Heart left ventricle (tissue), 16 donors: ENCODE measurements at regions not wholly inside any gene's neighbourhood (a gene's known extent, or its start where the extent isn't known, plus 50 kb on each side); places are given as distances from the start of the nearest gene placed in this dataset.

ENCODE experiments used
- ATAC-seq, 4 donors: fragments of 200-7000 bp; cut with Tn5 transposase; one replicate each; pipeline ENCODE4 v1.9.1; 2020 to 2022; ENCODE audit warnings: moderate library complexity in 4 of 4, mild to moderate bottlenecking in 3 of 4, moderate number of reproducible peaks in 1 of 4
- DNase-seq, 5 donors: peaks; one replicate each; pipeline ENCODE4 v3.0.0-alpha.2; 2020
- H3K27ac ChIP-seq, 12 donors: fragments of 200-600 bp; sonication (generic) in 4 of 12; one replicate each; pipeline versions ENCODE4 v1.5.0 to v1.8.0; 2016 to 2022; ENCODE audit warnings: mild to moderate bottlenecking in 2 of 12
- H3K27me3 ChIP-seq, 9 donors: fragments of 200-600 bp; sonication (generic) in 2 of 9; one replicate each; pipeline versions ENCODE4 v1.5.1 to v1.8.0; 2016 to 2022; ENCODE audit warnings: mild to moderate bottlenecking in 3 of 9
- H3K36me3 ChIP-seq, 9 donors: fragments of 200-600 bp; sonication (generic) in 2 of 9; one replicate each; pipeline versions ENCODE4 v1.5.0 to v1.8.0; 2018 to 2022; ENCODE audit warnings: mild to moderate bottlenecking in 2 of 9
- H3K4me1 ChIP-seq, 12 donors: fragments of 200-600 bp; sonication (generic) in 4 of 12; one replicate each; pipeline versions ENCODE4 v1.5.0 to v1.8.0; 2016 to 2022; ENCODE audit warnings: mild to moderate bottlenecking in 3 of 12
- H3K4me3 ChIP-seq, 12 donors: fragments of 200-600 bp; sonication (generic) in 4 of 12; one replicate each; pipeline versions ENCODE4 v1.5.0 to v1.8.0; 2017 to 2022; ENCODE audit warnings: mild to moderate bottlenecking in 9 of 12, moderate library complexity in 4 of 12
- H3K9me3 ChIP-seq, 12 donors: fragments of 200-600 bp; sonication (generic) in 4 of 12; one replicate each; pipeline versions ENCODE4 v1.5.0 to v1.8.0; 2016 to 2022; ENCODE audit warnings: mild to moderate bottlenecking in 1 of 12
- POLR2A ChIP-seq, 2 donors: fragments of 450-650 bp; IDR thresholded peaks; one replicate each; pipeline ENCODE4 v1.6.1; 2017; ENCODE audit warnings: antibody characterized with exemption in 2 of 2, mild to moderate bottlenecking in 2 of 2, moderate library complexity in 2 of 2
- WGBS, 4 donors: extraction: QIAGEN DNeasy Blood & Tissue Kit in 2 of 4; methylation state at CpG; one replicate each; pipeline versions ENCODE4 v1.1.5 to v1.1.7; 2013 to 2018; 5-methylcytosine and 5-hydroxymethylcytosine counted together
- intact Hi-C, 10 donors: fragments of 100-400 bp; cut with DNase I; formaldehyde crosslinking; loops; one replicate each; pipeline versions ENCODE4 v1.11.1 to v1.14.2; 2022
- TF ChIP-seq, protein P1 (sequence below), 12 donors: fragments of 200-600 bp; sonication (generic) in 4 of 12; IDR thresholded peaks; one replicate each; pipeline versions ENCODE4 v1.5.0 to v1.8.0; 2018 to 2022; ENCODE audit warnings: antibody characterized with exemption in 12 of 12, mild to moderate bottlenecking in 5 of 12
- donor health status: ischemic (EF 13 %, LVEDD 7.1; RV severe dilation, severe dysfunction).
- donor health status: healthy with polysubstance abuse.
- donor health status: DM: no; HTN: yes; CAD: no.
- donor health status: DM: no; HTN: no; CAD: no.
- donor health status: ischemic (EF 25% LVEDD 6.9; RV normal size, moderate dysfunction).
- donor health status: ischemic (EF 25% LVEDD 5.7; RV mildly dilated, moderate dysfunction).
- donor health status: healthy.
- donor health status: DM: yes; HTN: yes; CAD: no.
- donor health status: ischemic (EF 35%, LVEDD 5.7; RV mildly dilated, moderate dysfunction).
- donor health status: nonischemic (EF 11% LVEDD 7.7; RV severe dilation, severe dysfunction).
- donor health status: DM: yes; HTN: yes; CAD: no.
- donor health status: PGD.
- donor health status: ischemic (EF 29% LVEDD 5.4; RV normal size, mild dysfunction).
- donor health status: nonischemic (EF 23%, LVEDD 6.1; RV moderate dilation, normal function).

DNA sequence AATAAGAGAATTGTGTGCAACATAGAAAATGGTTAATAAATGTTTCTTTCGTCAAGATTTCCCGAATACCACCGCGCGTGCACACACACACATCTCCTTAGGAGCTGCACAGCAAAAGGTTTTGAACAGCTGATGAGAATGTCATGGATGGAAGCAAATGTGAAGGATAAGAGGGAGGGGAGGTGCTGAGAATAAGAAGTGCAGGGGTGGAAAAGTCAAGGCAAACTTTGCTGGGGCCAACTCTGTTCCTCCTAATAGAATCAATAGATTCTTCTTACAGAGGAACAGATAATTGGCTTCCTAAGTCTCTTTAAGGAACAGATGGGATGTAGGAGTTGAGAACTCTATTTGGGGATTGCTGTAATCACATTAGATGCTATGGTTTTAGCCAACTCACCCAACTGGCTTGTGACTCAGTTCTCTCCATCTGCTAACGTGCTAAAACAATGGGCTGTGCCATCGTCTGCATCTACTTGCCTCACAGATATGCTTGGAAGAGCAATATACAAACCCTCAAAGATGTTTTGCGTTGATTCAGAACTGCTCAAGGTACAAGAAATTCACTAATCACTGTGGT is 408.2 kb upstream of the CELF2 start:
- no peaks in the 10 kb centered on the region for H3K27me3 ChIP-seq
- TF ChIP-seq POLR2A (IDR thresholded peaks at IDR 0.05) = no peak
- TF ChIP-seq, protein P1, sequence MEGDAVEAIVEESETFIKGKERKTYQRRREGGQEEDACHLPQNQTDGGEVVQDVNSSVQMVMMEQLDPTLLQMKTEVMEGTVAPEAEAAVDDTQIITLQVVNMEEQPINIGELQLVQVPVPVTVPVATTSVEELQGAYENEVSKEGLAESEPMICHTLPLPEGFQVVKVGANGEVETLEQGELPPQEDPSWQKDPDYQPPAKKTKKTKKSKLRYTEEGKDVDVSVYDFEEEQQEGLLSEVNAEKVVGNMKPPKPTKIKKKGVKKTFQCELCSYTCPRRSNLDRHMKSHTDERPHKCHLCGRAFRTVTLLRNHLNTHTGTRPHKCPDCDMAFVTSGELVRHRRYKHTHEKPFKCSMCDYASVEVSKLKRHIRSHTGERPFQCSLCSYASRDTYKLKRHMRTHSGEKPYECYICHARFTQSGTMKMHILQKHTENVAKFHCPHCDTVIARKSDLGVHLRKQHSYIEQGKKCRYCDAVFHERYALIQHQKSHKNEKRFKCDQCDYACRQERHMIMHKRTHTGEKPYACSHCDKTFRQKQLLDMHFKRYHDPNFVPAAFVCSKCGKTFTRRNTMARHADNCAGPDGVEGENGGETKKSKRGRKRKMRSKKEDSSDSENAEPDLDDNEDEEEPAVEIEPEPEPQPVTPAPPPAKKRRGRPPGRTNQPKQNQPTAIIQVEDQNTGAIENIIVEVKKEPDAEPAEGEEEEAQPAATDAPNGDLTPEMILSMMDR (IDR thresholded peaks at IDR 0.05) = no peak
- H3K4me1 ChIP-seq = peaks cover 0 to 8% (median 0%) of the 10 kb centered on the region in 12 donors
- no peak overlapping the region for H3K4me3 ChIP-seq
- H3K9me3 ChIP-seq = no peaks in the 10 kb centered on the region
- H3K36me3 ChIP-seq = no peaks in the 10 kb centered on the region
- ATAC-seq (no peak), DNase-seq (no peak)
- no peak overlapping the region for H3K27ac ChIP-seq
- 91 to 96% (median 95%) methylated on average over 8 of the region's 8 CpGs for WGBS, 4 donors
- intact Hi-C loops = no loop called here

DNA sequence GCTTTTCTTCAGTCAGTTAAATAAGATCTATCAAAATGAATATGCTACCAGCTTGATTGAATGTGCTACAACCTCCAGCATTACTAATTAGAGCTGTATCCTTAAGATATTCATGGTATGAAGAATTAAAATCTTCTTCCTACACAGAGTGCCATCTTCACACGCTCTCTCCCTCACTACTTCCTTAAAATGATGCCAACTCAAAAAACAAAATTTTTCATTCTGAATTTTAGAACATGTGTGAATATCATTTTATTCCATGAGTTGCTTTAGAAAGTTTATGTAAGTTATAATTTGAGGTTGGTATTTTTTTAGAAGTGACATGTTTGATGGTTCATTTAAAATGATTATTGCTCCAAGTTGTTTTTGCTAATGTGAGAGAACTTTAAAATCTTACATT is 407.5 kb upstream of the CELF2 start:
- DNase-seq = no peak
- H3K4me3 ChIP-seq = no peak overlapping the region
- TF ChIP-seq, protein P1 (IDR thresholded peaks at IDR 0.05) = no peak
- TF ChIP-seq POLR2A (IDR thresholded peaks at IDR 0.05) = no peak
- H3K9me3 ChIP-seq = no peaks in the 10 kb centered on the region
- H3K27me3 ChIP-seq = no peaks in the 10 kb centered on the region
- intact Hi-C loops = no loop called here
- no peaks in the 10 kb centered on the region for H3K36me3 ChIP-seq
- peaks cover 0 to 8% (median 0%) of the 10 kb centered on the region in 12 donors for H3K4me1 ChIP-seq
- 92 to 96% (median 93%) methylated on average over 1 of the region's 1 CpG for WGBS, 4 donors
- no peak overlapping the region for H3K27ac ChIP-seq
- no peak for ATAC-seq

DNA sequence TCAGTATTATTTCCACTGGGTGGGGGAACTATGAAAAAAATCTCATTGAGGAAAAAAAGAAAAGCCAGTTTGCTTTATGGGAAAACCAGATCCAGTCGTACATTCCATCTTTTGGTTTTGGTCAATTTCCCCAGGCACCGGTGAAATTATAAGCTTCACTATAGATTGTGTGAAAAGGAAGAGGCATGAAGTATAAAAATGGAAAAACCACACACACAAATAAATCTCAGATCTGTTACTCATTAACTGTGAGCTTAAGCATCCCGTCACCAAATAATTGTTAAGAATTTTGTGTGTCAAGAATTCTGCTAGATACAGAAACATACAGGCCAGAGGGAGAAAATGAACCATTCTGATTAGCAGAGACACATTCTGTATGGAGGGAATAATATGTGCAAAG is 405.5 kb upstream of the CELF2 start:
- H3K4me1 ChIP-seq = no peaks in the 10 kb centered on the region
- intact Hi-C loops = no loop called here
- DNase-seq (no peak), ATAC-seq (no peak)
- H3K27me3 ChIP-seq = no peaks in the 10 kb centered on the region
- WGBS, 4 donors = 95 to 98% (median 96%) methylated on average over 3 of the region's 3 CpGs
- H3K36me3 ChIP-seq = no peaks in the 10 kb centered on the region
- H3K4me3 ChIP-seq = no peak overlapping the region
- H3K9me3 ChIP-seq = no peaks in the 10 kb centered on the region
- no peak for TF ChIP-seq POLR2A (IDR thresholded peaks at IDR 0.05)
- TF ChIP-seq, protein P1 (IDR thresholded peaks at IDR 0.05) = no peak
- no peak overlapping the region for H3K27ac ChIP-seq

DNA sequence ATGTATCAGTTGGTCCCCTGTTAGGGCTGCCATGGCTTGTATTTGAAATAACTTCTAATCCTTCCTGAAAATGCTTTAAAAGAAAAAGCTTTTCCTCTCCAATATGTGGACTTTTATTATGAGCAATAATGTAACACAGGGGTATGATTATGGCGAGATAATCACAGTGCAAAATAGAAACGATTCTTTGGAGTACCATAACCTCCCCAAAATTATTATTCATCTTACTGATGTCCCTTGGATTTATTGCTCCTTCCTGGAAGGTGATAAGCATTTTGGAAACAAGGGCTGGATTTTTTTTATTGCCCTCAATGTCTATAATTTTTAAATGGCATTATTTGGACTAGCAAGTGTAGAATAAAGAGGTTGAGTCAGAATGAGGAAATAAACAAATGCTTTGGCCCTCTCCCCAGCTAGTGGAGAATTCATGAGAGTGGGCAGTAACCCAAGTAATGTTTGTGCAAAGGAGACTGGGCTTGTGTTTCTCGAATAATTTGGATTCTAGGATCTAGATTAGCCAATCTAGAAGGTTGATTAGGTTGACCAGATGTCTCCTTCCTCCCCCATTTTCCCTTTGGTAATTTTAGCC is 403.9 kb upstream of the CELF2 start:
- ATAC-seq = no peak
- intact Hi-C loops = no loop called here
- H3K27ac ChIP-seq = peak overlapping the region in 1 of 12 donors; percentile 22
- 71 to 81% (median 74%) methylated on average over 3 of the region's 3 CpGs for WGBS, 4 donors
- no peaks in the 10 kb centered on the region for H3K4me1 ChIP-seq
- H3K4me3 ChIP-seq = no peak overlapping the region
- TF ChIP-seq, protein P1 (IDR thresholded peaks at IDR 0.05) = no peak
- no peak for TF ChIP-seq POLR2A (IDR thresholded peaks at IDR 0.05)
- no peaks in the 10 kb centered on the region for H3K36me3 ChIP-seq
- no peaks in the 10 kb centered on the region for H3K27me3 ChIP-seq
- no peak for DNase-seq
- no peaks in the 10 kb centered on the region for H3K9me3 ChIP-seq
